22Rv1 (cell line): ENCODE measurements at regions not wholly inside any gene's neighbourhood (a gene's known extent, or its start where the extent isn't known, plus 50 kb on each side); places are given as distances from the start of the nearest gene placed in this dataset.

Experiments used
- H3K27ac ChIP-seq: fragments of 450-650 bp; 2 replicates; pipeline ENCODE4 v1.5.1; 2017
- ZFX ChIP-seq: fragments of 450-650 bp; IDR thresholded peaks from 2 replicates; pipeline ENCODE4 v1.6.1; 2017; ENCODE audit warnings: antibody characterized with exemption, borderline replicate concordance
- TF ChIP-seq, protein P1 (sequence below): fragments of 450-650 bp; IDR thresholded peaks from 2 replicates; pipeline ENCODE4 v1.5.1; 2017; ENCODE audit warnings: mild to moderate bottlenecking

DNA sequence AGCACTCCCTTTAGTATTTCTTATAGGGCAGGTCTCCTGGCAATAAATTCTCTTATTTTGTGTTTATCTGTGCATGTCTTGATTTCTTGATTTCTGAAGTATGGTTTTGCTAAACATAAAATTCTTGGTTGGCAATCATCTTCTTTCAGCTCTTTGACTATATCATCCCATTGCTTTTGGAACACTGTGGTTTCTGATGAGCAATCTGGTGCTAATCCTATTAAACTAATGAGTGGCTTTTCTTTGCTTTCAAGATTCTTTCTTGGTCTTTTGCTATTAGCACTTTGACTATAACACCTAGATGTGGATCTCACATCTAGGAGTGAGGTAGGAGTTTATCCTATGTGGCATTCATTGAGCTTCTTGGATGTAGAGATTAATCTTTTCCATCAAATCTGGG is 120.7 kb upstream of the MED13L start:
- TF ChIP-seq, protein P1, sequence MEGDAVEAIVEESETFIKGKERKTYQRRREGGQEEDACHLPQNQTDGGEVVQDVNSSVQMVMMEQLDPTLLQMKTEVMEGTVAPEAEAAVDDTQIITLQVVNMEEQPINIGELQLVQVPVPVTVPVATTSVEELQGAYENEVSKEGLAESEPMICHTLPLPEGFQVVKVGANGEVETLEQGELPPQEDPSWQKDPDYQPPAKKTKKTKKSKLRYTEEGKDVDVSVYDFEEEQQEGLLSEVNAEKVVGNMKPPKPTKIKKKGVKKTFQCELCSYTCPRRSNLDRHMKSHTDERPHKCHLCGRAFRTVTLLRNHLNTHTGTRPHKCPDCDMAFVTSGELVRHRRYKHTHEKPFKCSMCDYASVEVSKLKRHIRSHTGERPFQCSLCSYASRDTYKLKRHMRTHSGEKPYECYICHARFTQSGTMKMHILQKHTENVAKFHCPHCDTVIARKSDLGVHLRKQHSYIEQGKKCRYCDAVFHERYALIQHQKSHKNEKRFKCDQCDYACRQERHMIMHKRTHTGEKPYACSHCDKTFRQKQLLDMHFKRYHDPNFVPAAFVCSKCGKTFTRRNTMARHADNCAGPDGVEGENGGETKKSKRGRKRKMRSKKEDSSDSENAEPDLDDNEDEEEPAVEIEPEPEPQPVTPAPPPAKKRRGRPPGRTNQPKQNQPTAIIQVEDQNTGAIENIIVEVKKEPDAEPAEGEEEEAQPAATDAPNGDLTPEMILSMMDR: no peak
- TF ChIP-seq ZFX: no peak
- H3K27ac ChIP-seq: no peak overlapping the region

DNA sequence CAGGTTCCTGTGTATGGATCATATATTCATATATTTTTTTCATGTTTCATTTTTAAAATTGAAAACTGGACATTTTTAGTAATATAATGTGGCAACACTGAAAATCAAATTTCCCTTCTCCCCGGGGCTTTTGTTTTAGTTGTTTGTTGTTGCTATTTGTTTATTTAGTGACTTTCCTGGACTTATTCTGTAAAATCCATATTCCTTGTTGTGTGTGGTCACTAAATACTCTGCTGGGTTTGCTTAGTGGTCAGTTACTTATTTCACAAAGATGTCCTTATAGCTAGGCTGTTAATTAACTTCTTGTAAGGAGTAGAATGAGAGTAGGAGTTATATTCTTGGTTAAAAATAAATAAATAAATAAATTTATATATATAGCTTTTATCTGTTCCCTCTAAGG is 121.6 kb upstream of the MED13L start:
- TF ChIP-seq ZFX: no peak
- TF ChIP-seq, protein P1: no peak
- H3K27ac ChIP-seq: no peak overlapping the region

DNA sequence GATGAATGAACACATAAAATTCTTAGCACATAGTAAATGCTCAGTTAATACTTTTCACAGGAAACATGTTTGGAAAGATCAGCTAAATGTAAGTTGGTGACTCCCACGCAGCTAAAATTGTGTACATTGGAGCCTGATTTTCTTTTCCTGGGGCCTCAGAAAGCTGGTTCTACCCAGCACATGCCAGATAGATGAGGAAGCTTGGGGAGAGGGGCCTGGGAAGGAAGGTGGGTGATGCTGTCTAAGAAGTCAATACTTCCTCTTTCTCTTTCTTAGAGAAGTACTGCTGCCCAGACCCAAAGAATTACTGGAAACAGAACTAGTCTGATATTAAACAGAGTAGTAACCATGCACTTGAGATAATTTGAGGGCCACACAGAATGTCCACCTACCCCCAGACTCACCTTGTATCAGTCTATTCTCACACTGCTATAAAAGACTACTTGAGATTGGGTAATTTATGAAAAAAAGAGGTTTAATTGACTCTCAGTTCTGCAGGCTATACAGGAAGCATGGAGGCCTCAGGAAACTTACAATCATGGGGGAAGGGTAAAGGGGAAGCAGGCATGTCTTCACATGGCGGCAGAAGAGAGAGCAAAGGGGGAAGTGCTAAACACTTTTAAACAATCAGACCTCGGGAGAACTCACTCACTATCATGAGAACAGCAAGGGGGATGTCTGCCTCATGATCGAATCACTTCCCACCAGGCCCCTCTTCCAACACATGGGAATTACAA is 123.3 kb upstream of the MED13L start:
- TF ChIP-seq, protein P1: no peak
- TF ChIP-seq ZFX: no peak
- H3K27ac ChIP-seq: no peak overlapping the region

DNA sequence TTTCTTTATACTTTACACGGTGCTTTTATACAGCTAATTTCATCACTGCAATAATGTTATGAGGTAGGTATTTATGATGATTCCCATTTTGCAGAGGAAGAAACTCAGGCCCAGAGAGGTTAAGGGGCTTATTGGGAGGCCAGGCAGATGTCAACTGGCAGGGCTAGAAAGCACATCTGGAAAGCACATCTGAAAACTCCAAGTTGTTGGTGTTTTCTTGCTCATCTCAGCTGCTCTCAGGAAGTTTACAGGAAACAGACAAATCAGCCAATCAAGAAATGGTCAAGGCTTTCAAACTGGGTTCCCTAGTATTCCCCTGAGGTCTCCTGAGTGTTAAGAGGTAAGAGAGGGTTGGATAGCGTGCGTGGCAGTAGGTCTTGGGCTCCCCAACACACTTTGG is 124.1 kb upstream of the MED13L start:
- H3K27ac ChIP-seq: no peak overlapping the region
- TF ChIP-seq, protein P1: no peak
- TF ChIP-seq ZFX: no peak

DNA sequence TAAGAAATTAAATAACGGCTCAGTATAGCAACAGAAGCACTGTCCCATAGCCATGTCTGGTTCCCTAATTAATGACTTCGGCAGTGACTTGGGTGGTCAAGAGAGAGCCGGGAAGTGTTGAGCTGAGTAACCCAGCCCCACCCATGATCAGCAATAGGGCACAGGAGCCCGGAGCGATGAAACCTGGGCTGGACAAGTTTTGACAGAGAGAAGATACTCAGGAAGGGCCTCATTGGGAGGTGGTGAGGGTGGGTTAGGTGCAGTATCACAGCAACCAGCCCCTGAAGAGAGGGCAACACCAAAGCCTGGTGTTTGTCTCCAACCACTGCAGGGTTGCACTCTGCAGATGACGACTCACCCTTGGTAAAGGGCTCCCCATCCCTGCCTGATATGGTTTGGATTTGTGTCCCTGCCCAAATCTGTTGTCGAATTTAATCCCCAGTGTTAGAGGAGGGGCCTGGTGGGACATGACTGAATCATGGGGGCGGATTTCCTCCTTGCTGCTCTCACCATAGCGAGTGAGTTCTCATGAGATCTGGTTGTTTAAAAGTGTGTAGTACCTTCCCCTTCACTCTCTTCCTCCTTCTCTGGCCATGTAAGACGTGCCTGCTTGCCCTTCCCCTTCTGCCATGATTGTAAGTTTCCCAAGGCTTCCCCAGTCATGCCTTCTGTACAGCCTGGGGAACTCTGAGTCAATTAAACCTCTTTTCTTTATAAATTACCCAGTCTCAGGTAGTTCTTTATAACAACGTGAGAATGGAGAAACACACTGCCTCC is 124.9 kb upstream of the MED13L start:
- TF ChIP-seq ZFX: no peak
- TF ChIP-seq, protein P1: no peak

DNA sequence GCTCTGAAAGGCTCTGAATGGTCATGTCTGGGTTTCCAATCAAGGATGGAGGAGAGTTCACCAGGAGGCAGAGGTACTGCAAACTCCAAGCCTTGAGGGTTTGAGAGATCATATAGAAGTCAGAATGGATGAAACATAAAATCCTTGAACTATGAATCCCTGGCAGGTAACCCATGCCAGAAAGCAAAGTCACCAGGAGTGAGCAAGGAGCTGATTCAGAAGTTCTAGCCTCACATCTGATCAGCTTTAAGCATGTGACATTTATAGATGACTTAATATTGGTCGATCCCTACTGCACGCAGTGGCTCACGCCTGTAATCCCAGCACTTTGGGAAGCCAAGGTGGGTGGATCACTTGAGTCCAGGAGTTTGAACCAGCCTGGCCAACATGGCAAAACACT is 126.1 kb upstream of the MED13L start:
- H3K27ac ChIP-seq: no peak overlapping the region
- TF ChIP-seq, protein P1: no peak
- no peak for TF ChIP-seq ZFX

More for the DNA sequence above, 124.9 kb upstream of the MED13L start:
- no peak overlapping the region for H3K27ac ChIP-seq

DNA sequence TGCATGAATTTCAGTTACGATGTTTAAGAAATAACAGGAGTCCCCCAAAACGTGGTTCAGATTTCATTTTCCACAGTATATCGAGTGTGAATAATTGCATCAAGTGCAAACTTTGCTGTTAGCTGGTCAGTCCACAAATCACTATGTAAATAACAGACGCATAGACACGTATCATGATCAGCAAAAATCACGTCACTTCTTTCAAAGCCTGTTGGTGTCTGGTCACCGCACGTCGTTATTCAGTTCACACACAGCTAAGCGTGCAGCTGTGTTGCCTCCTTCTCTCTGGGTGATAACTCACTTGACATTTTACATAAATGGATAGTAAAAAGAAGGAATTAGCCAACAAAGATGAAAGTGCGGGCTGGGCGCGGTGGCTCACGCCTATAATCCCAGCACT is 126.8 kb upstream of the MED13L start:
- TF ChIP-seq ZFX: no peak
- TF ChIP-seq, protein P1: no peak
- no peak overlapping the region for H3K27ac ChIP-seq
